HCT116 (cell line): ENCODE measurements at regions not wholly inside any gene's neighbourhood (a gene's known extent, or its start where the extent isn't known, plus 50 kb on each side); places are given as distances from the start of the nearest gene placed in this dataset.

Source experiments
- ATF3 ChIP-seq: IDR thresholded peaks from 2 replicates; pipeline ENCODE4 v1.6.1; 2012
- CTCF ChIP-seq, 3 experiments: fragments of 200-600 bp in 1 of 3; sonication (generic) in 1 of 3; IDR thresholded peaks in 2 of 3; conservative IDR thresholded peaks in 1 of 3; 2 replicates each; pipeline ENCODE4 v1.5.1; 2012 to 2017; ENCODE audit warnings: low read depth in 2 of 3, low read length in 2 of 3, antibody characterized with exemption in 1 of 3, borderline replicate concordance in 1 of 3, control low read depth in 1 of 3, mild to moderate bottlenecking in 1 of 3, mixed read lengths in 1 of 3, mixed run types in 1 of 3, moderate library complexity in 1 of 3; ENCODE audit not compliant: insufficient read depth in 1 of 3
- EZH2 ChIP-seq: fragments of 200-600 bp; sonication (generic); IDR thresholded peaks from 2 replicates; pipeline ENCODE4 v1.6.1; 2017; ENCODE audit warnings: antibody characterized with exemption, mixed run types
- FOSL1 ChIP-seq: IDR thresholded peaks from 2 replicates; pipeline ENCODE4 v1.6.1; 2012; ENCODE audit warnings: low read depth
- JUND ChIP-seq: IDR thresholded peaks from 2 replicates; pipeline ENCODE4 v1.6.1; 2012
- MAX ChIP-seq: IDR thresholded peaks from 2 replicates; pipeline ENCODE4 v1.6.1; 2012
- POLR2A ChIP-seq: IDR thresholded peaks from 2 replicates; pipeline ENCODE4 v1.7.0; 2011; ENCODE audit warnings: borderline replicate concordance; ENCODE audit not compliant: insufficient read depth, insufficient read length; ENCODE audit errors: extremely low read depth
- POLR2AphosphoS5 ChIP-seq: IDR thresholded peaks from 2 replicates; pipeline ENCODE4 v1.6.1; 2011; ENCODE audit warnings: mild to moderate bottlenecking, low read depth, low read length, moderate library complexity
- SIN3A ChIP-seq: IDR thresholded peaks from 2 replicates; pipeline ENCODE4 v1.6.1; 2012; ENCODE audit warnings: low read depth
- YY1 ChIP-seq: IDR thresholded peaks from 2 replicates; pipeline ENCODE4 v1.6.1; 2011; ENCODE audit warnings: low read length, low read depth, moderate library complexity, mild to moderate bottlenecking; ENCODE audit not compliant: insufficient replicate concordance; ENCODE audit errors: extremely low read depth

GRCh38 chr13:47216176-47216822 is 319.4 kb upstream of the HTR2A start:
- TF ChIP-seq POLR2A (no peak), EZH2 (no peak), MAX (no peak), CTCF (IDR thresholded peaks at IDR 0.05 in 2 of 3, conservative IDR thresholded peaks at IDR 0.05 in 1 of 3; ENCODE audit: borderline replicate concordance in 1 of 3, insufficient read depth in 1 of 3, low read depth in 2 of 3, low read length in 2 of 3) (no peak), POLR2AphosphoS5 (no peak), JUND (no peak), SIN3A (no peak), YY1 (no peak), FOSL1 (no peak), ATF3 (no peak)
